H1 (cell line): ENCODE measurements at regions not wholly inside any gene's neighbourhood (a gene's known extent, or its start where the extent isn't known, plus 50 kb on each side); places are given as distances from the start of the nearest gene placed in this dataset.
"Not testable (repeated sequence)": the region's sequence is repeated elsewhere in the genome, so short reads cannot be mapped to it uniquely, and the experiment has no call there.

Experiments used
- CTCF ChIA-PET: fragments of 300-600 bp; sonication (Branson Sonifier 250); formaldehyde crosslinking; loops from one replicate; lab custom pipeline; 2021; ENCODE audit not compliant: partially characterized antibody; lab: Charles Lee
- POLR2A ChIA-PET: fragments of 300-600 bp; sonication (Branson Sonifier 250); formaldehyde crosslinking; loops from one replicate; lab custom pipeline; 2021; ENCODE audit warnings: inconsistent platforms; ENCODE audit not compliant: partially characterized antibody; lab: Charles Lee
- DNase-seq, 2 experiments: peaks; one replicate each; pipeline versions ENCODE4 v3.0.0 to v3.0.0-alpha.2; 2010 to 2022; ENCODE audit warnings: low spot score in 2 of 2, low read depth in 1 of 2, mixed read lengths in 1 of 2
- FAIRE-seq: peaks from 2 replicates; lab custom pipeline; 2011; peaks lifted over from hg19 to GRCh38; lab: Jason Lieb, UNC
- H2AFZ ChIP-seq: 2 replicates; pipeline ENCODE4 v1.8.1; 2012; ENCODE audit warnings: low read length, inconsistent platforms
- H2AK5ac ChIP-seq: 2 replicates; pipeline ENCODE4 v1.6.1; 2013; ENCODE audit warnings: low read depth, low read length
- H2BK120ac ChIP-seq: replicated peaks from 2 replicates; pipeline ENCODE3; 2013; ENCODE audit warnings: low read depth, low read length, inconsistent platforms
- H2BK12ac ChIP-seq: 2 replicates; pipeline ENCODE4 v1.6.1; 2013; ENCODE audit warnings: low read depth, low read length
- H2BK15ac ChIP-seq: 2 replicates; pipeline ENCODE4 v1.6.1; 2013; ENCODE audit warnings: low read length
- H2BK20ac ChIP-seq: 2 replicates; pipeline ENCODE4 v1.6.1; 2013; ENCODE audit warnings: low read length
- H2BK5ac ChIP-seq: 2 replicates; pipeline ENCODE4 v1.6.1; 2013; ENCODE audit warnings: low read depth, low read length
- H3K14ac ChIP-seq: 2 replicates; pipeline ENCODE4 v1.6.1; 2013; ENCODE audit warnings: inconsistent platforms; ENCODE audit not compliant: insufficient read length
- H3K18ac ChIP-seq: 2 replicates; pipeline ENCODE4 v1.6.1; 2013; ENCODE audit warnings: low read length; ENCODE audit errors: extremely low read depth
- H3K23ac ChIP-seq: 2 replicates; pipeline ENCODE4 v1.6.1; 2013; ENCODE audit warnings: inconsistent platforms; ENCODE audit not compliant: insufficient read length
- H3K23me2 ChIP-seq: 2 replicates; pipeline ENCODE4 v1.6.1; 2013; ENCODE audit warnings: low read depth, low read length
- H3K27ac ChIP-seq: 2 replicates; pipeline ENCODE4 v1.6.1; 2011; ENCODE audit warnings: low read depth, low read length, inconsistent platforms
- H3K27me3 ChIP-seq, 4 experiments: replicated peaks in 1 of 4; 1 replicate in 1 of 4; 2 replicates in 3 of 4; pipeline versions ENCODE4 v1.6.1 to v1.8.1; 2011 to 2013; ENCODE audit warnings: low read length in 3 of 4, mild to moderate bottlenecking in 3 of 4, inconsistent platforms in 2 of 4, mixed read lengths in 2 of 4, moderate library complexity in 1 of 4; ENCODE audit not compliant: control insufficient read depth in 3 of 4, insufficient read depth in 3 of 4; ENCODE audit errors: extremely low read depth in 1 of 4
- H3K36me3 ChIP-seq, 4 experiments: 2 replicates each; pipeline versions ENCODE4 v1.6.1 to v1.8.1; 2011 to 2013; ENCODE audit warnings: mild to moderate bottlenecking in 4 of 4, low read length in 3 of 4, moderate library complexity in 2 of 4, control low read depth in 1 of 4, inconsistent platforms in 1 of 4; ENCODE audit not compliant: insufficient read depth in 4 of 4, control insufficient read depth in 2 of 4
- H3K4ac ChIP-seq: replicated peaks from 2 replicates; pipeline ENCODE3; 2013; ENCODE audit warnings: low read length, low read depth, mixed read lengths, inconsistent platforms; ENCODE audit not compliant: insufficient read length
- H3K4me1 ChIP-seq, 4 experiments: replicated peaks in 1 of 4; 1 replicate in 1 of 4; 2 replicates in 3 of 4; pipeline versions ENCODE4 v1.6.1 to v1.8.1; 2011 to 2013; ENCODE audit warnings: low read length in 3 of 4, inconsistent platforms in 2 of 4, mixed read lengths in 1 of 4; ENCODE audit not compliant: insufficient read depth in 4 of 4, control insufficient read depth in 3 of 4
- H3K4me2 ChIP-seq, 2 experiments: 2 replicates each; pipeline versions ENCODE4 v1.6.1 to v1.8.1; 2011 to 2013; ENCODE audit warnings: low read depth in 2 of 2, low read length in 2 of 2, control low read depth in 1 of 2, inconsistent platforms in 1 of 2, mild to moderate bottlenecking in 1 of 2; ENCODE audit not compliant: insufficient read depth in 1 of 2
- H3K4me3 ChIP-seq, 4 experiments: fragments of 200-600, 300-600 bp in 1 of 4; sonication (generic), shearing (Covaris generic), sonication (Bioruptor Twin) in 1 of 4; 2 replicates each; pipeline versions ENCODE4 v1.5.1 to v1.8.1; 2011 to 2016; ENCODE audit warnings: low read length in 4 of 4, low read depth in 3 of 4, control low read depth in 2 of 4, inconsistent platforms in 2 of 4, mild to moderate bottlenecking in 2 of 4, mixed read lengths in 1 of 4, moderate library complexity in 1 of 4; ENCODE audit not compliant: insufficient read depth in 2 of 4; ENCODE audit errors: extremely low read depth in 1 of 4
- H3K56ac ChIP-seq: replicated peaks from 2 replicates; pipeline ENCODE3; 2013; ENCODE audit warnings: low read depth, mild to moderate bottlenecking, mixed read lengths, low read length, inconsistent platforms; ENCODE audit not compliant: insufficient read length
- H3K79me1 ChIP-seq: 2 replicates; pipeline ENCODE4 v1.6.1; 2013; ENCODE audit warnings: low read depth, low read length, control low read depth
- H3K79me2 ChIP-seq, 2 experiments: 2 replicates each; pipeline versions ENCODE4 v1.6.1 to v1.8.1; 2012 to 2013; ENCODE audit warnings: low read length in 2 of 2, mild to moderate bottlenecking in 2 of 2, inconsistent platforms in 1 of 2; ENCODE audit not compliant: insufficient read depth in 2 of 2, control insufficient read depth in 1 of 2
- H3K9ac ChIP-seq, 4 experiments: replicated peaks in 1 of 4; 1 replicate in 1 of 4; 2 replicates in 3 of 4; pipeline versions ENCODE4 v1.6.1 to v1.8.1; 2011 to 2013; ENCODE audit warnings: low read depth in 3 of 4, low read length in 3 of 4, control low read depth in 2 of 4, mild to moderate bottlenecking in 2 of 4, moderate library complexity in 2 of 4, inconsistent platforms in 1 of 4; ENCODE audit errors: extremely low read depth in 1 of 4
- H3K9me3 ChIP-seq, 2 experiments: 2 replicates each; pipeline versions ENCODE4 v1.6.1 to v1.8.1; 2012 to 2013; ENCODE audit warnings: mild to moderate bottlenecking in 2 of 2, moderate library complexity in 2 of 2, control low read depth in 1 of 2, inconsistent platforms in 1 of 2, low read depth in 1 of 2, low read length in 1 of 2, mixed read lengths in 1 of 2; ENCODE audit not compliant: insufficient read depth in 2 of 2
- H4K20me1 ChIP-seq, 2 experiments: replicated peaks in 1 of 2; 2 replicates each; pipeline versions ENCODE3 to v1.8.1; 2011 to 2013; ENCODE audit warnings: inconsistent platforms in 2 of 2, low read length in 2 of 2, mild to moderate bottlenecking in 1 of 2; ENCODE audit not compliant: insufficient read depth in 2 of 2, control insufficient read depth in 1 of 2
- H4K5ac ChIP-seq: 2 replicates; pipeline ENCODE4 v1.6.1; 2013; ENCODE audit warnings: low read length, low read depth, mixed read lengths, inconsistent platforms; ENCODE audit not compliant: insufficient read length
- H4K8ac ChIP-seq: 2 replicates; pipeline ENCODE4 v1.8.0; 2013; ENCODE audit warnings: mild to moderate bottlenecking, moderate library complexity, low read length, inconsistent platforms; ENCODE audit not compliant: insufficient read depth; ENCODE audit errors: extremely low read depth
- H4K91ac ChIP-seq: replicated peaks from 2 replicates; pipeline ENCODE3; 2013; ENCODE audit warnings: low read length, mixed read lengths, inconsistent platforms; ENCODE audit not compliant: insufficient read length
- WGBS, 2 experiments: shearing (Covaris generic) in 1 of 2; methylation state at CpG; one replicate each; pipeline versions ENCODE4 v1.1.6 to v1.1.7; 2013 to 2015; ENCODE audit warnings: low lambda C conversion rate in 2 of 2, mixed read lengths in 2 of 2, inconsistent platforms in 1 of 2, low coverage in 1 of 2, missing lambda C conversion rate in 1 of 2; ENCODE audit not compliant: insufficient replicate concordance in 2 of 2, insufficient coverage in 1 of 2, insufficient read length in 1 of 2; ENCODE audit errors: extremely low coverage in 1 of 2, missing lambda C conversion rate in 1 of 2; 5-methylcytosine and 5-hydroxymethylcytosine counted together

- H2AFZ ChIP-seq, H4K5ac ChIP-seq, H3K27ac ChIP-seq, H3K4ac ChIP-seq, H2BK120ac ChIP-seq, POLR2A ChIA-PET, H3K9me3 ChIP-seq, H2BK12ac ChIP-seq, H2BK15ac ChIP-seq, H3K23me2 ChIP-seq, H4K91ac ChIP-seq, H3K79me1 ChIP-seq, H3K36me3 ChIP-seq, H2BK20ac ChIP-seq, H2AK5ac ChIP-seq, FAIRE-seq, H3K14ac ChIP-seq, H3K56ac ChIP-seq, H3K23ac ChIP-seq, H3K4me2 ChIP-seq, H3K4me3 ChIP-seq, DNase-seq, H3K18ac ChIP-seq, H3K27me3 ChIP-seq, H3K4me1 ChIP-seq, CTCF ChIA-PET, H2BK5ac ChIP-seq, H4K8ac ChIP-seq, H3K9ac ChIP-seq, H4K20me1 ChIP-seq, H3K79me2 ChIP-seq: not testable (repeated sequence)
- WGBS, 2 experiments, result 76% methylated on average over 5 of the region's 5 CpGs; no CpG with 5 or more reads in 1 of the 2 experiments
Measured at GRCh38 chrY:21702927-21703326, 168.2 kb downstream of the RBMY1A1 start.
